ENCODE measurements at regions not wholly inside any gene's neighbourhood (a gene's known extent, or its start where the extent isn't known, plus 50 kb on each side); places are given as distances from the start of the nearest gene placed in this dataset.

DNA sequence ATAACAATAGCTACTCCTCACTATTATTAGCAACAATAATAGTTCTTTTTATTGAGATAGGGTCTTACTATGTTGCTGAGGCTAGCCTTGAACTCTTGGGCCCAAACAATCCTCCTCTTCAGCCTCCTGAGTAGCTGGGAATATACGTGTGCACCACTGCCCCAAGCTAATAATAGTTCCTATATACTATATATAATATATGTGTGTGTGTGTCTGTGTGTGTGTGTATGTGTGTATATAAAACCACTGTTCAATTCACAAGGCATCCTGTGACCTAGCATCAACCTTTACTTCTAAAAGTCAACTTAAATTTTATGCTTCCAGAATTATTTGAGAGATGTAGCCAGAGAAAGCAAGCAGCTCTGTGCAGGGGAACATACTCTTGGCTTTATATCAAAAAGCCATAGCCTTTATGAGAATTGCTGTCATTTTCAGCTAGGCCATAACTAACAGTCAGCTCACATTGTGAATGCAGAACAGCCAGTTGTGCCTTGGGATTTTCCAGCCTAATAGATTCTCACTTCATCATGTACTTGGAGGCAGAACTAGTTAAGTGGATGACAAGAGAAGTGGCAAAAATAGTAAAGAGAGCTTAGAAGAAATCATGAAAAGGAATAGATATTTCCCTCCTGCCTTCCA lies 665.5 kb downstream of the NYAP2 start:
- no peak for DNase-seq

DNA sequence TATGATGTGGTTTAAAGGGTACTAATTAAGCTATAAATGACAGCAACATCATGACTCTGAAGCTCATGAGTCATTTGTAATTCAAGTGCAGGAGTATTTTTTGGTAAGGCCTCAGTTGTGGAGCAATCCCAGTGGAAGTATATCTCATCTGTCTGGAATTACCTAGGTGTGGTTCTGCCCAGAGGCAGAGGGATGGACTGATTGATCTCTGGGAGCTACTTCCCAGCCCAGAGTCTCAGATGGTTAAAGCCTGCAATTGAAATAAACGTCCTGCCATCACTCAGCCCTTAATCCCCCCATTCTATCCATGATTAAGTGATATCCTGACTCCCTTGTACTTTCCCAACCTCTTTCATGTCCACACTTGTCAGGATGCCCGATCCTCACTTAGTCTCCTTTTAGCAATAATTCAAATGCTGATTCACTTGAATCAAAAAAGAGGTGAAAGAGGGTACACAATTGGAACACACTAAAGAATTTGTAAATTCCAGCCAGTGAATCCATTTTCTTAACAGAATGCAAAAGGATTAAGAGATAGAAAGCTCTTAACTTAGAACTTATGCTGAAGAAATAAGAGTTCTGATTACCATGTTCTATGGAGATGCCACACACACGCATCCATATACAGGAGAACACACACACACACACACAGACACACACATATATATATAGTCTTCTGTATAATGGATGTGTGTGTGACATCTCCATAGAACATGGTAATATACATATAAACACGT lies 664.4 kb downstream of the NYAP2 start:
- DNase-seq, result no peak

DNA sequence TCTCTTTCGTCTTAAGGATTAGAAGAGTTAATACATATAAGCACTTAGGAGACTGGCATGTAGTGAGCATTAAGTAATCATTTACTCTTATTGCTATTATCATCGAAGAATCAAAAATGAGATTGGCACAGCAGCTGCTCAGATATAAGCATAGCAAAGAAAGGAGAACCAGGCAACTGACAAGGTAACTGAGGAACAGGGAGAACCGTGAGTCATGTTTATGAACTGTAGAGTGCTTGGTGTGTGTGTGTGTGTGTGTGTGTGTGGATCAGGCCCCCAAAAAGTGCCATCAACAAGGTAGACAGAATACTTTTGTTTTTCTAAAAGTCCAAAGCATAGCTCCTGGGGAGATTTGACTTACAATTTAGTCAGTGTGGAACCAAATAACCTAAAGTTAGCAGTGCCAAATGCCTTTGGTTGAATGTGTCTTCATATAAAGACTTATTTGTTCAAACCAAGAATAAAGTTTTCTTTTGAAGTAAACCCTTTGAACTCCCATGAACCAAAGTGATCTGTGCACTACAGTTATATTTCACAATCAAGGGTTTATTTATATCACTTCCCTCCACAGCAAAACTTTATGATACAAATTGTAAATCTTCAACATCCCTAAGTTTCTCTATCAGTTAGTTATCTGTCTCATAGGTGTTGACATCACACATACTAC lies 660.6 kb downstream of the NYAP2 start:
- DNase-seq, result no peak

DNA sequence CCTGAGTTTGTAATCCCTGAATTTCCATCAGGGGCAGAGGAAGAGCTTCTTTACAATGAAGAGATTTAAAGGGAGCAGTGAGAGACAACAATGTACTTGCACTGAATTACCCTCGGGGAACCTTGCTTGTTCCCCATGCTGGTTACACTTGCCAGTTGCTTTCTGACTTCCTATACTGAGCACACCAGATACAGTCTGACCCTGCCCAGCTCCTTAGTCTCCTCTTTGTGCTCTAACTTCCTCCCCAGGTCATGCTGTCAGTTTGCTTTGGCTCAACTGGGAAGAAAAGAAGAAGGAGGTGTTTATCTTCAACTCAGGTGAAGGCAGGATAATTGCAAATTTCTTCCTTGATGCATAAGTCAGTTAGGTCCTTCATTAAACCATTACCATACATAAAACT lies 658.4 kb downstream of the NYAP2 start:
- DNase-seq, result no peak

DNA sequence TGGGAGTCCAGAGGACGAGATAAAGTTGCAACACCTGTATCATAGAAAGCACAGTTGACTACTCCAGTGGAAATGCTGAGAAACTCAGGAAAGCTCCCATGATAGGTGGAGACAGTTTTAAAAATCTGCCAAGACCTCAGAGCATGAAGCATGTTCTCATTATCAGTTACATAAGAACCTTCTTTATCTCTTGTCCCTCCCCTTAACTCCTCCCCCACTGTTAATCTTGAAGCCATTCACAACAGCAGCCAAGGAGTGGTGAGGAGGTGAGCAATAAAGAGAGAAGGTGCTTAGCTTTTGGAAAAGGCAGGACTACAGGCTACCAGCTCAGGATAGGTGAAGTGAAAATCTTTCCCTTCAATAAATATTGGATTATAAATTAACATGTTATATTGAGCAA lies 657.9 kb downstream of the NYAP2 start:
- no peak for DNase-seq

DNA sequence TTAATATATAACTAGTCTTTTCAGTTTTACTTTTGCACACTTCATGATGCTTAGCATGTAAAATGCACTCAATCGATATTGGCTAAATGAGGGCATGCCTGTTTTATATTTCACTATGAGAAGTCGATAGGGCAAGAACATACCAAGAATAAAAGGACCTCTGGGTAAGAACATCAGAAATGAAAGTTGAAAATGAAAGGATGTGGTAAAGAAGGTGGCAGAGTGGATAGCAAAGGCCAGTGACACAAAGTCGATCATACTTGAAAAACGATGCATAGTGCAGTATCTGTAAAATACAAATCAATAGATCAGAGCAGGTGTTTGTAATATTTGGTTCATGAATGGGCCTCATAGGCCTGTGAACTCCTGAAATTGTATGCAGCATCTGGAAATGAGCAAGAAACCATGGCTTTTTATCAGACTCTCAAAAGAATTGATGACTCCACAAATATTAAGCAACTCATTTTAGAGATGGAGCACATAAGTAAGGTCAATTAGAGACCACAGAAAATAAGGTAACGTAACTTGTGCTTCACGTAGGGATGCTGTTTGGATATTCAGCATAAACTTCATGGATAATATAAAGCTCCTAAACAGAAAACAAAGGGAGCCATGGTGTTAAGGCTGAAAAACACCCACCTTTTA lies 653.4 kb downstream of the NYAP2 start:
- DNase-seq, result no peak

DNA sequence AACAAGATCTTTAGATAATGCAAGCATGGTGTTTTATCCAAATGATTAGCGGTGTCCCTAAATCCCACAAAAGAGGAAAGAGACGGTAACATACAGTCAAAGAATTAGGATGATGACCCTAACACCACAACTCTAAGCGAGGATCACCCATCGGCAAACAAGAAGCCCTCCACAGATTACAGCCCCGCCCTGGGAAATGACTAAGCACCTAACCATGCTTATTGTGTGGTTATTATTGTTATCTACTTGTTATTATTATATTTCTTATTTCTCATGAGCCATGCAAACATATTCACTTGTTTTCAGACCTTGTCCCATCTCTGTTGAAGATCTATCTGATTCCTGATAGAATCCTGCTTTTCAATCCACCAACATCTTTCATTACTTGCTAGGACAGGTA lies 651.3 kb downstream of the NYAP2 start:
- DNase-seq, result no peak

DNA sequence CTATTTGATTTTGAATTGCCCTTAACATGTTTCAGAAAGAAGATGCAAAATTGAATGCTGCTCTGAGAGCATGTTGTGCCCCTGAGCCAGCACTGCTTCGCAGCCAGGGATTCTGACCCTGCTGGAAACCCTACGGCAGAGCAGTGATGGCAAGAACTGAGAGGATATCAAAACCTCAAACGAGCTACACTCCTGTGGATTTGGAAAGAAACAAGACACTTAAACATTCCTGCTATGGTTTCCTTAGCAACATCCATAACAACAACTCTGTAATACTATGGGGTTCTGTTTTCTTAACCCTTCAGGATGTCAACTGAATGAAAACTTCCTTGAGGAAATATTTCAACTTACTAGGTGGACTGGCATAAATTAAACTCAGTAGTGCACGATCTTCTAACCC lies 649.1 kb downstream of the NYAP2 start:
- DNase-seq, result no peak

DNA sequence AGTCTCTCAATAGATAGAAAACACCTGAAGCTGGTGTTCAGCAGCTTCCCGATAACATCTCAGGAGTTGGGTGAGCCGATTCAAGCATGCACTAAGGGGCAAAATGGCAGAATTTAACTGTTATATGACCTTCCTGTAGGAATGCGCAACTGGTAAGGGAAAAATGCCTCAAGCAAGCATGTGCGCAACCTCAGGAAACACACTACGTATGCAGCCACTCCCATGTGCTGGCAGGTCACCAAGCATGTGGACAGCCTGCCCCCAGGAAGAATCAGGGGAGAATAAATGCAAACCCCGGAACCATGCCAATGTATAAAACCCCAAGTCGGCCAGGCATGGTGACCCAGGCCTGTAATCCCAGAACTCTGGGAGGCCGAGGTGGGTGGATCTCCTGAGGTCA lies 645.6 kb downstream of the NYAP2 start:
- DNase-seq, result no peak

DNA sequence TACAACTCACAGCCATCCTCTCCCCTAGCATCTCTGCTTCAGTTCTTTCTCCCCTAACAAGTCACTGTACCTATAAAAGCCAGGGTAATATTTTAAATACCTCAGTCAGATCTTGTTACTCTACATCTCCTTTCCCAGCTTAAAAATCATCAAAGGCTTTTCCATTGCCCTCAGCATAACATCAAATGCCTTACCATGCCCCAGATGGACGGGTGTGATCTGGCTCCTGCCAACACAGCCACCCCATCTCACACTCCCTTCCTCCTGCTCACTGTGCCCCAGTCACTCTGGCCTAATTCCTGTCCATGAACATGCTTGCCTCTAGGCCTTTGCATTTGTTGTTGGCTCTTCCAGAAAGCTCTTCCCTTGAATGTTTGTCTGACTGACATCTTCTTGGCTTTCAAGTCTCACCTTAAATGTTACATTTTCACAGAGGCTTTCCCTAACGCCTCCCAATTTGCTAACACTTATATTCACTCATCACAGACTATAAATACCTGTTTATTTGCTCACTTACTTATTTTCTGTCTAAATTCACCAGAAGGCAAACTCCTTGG lies 640.9 kb downstream of the NYAP2 start:
- DNase-seq, result no peak

DNA sequence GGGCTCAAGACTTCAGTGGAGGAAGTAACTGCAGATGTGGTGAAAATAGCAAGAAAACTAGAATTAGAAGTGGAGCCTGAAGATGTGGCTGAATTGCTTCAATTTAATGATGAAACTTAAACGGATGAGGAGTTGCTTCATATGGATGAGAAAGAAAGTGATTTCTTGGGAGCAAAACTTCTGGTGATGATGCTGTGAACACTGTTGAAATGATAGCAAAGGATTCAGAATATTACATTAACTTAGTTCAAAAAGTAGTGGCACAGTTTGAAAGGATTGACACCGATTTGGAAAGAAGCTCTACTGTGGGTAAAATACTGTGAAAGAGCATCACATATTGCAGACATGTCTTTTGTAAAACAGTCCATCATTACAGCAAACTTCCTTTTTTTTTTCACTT lies 638.0 kb downstream of the NYAP2 start:
- DNase-seq, result no peak

DNA sequence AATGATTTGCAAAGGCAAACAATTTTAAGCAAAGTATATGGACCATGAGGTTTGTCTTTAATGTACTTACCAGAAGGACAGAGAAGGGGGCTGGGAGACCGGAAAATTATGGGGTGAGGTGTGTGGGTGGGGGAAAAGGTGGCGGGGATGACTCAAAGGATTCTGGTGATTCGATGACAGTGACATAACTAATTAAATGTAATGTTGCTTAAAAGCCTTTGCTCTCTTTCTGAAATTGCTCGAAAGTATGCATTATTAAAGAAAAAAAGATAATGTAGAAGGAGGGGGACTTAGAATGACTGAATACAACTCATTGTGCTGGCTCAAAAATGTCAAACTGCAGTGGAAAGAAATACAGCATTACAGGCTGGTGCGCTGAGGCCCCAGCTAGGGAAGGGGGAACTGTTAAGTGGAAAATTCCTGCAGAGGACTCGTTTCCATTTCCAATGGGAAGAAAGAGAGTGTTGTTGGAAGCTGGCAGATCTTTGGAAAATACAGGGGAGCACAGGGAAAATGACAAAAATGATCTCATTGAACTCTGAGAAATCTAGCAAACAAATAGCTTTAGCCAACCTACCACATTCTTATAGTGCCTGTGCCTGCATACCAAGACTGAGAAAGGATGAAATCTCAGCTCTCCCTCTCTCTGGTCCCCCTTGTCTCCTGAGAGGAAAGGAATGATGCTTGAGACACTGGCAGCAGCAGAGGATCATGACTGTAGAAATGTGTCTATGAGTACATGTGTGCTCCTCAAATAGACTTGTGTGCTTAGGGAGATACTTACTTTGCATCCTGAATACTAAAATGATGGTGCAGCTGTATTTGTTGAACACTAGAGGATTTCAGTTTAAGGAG lies 632.4 kb downstream of the NYAP2 start:
- peak; percentile 54 for DNase-seq

DNA sequence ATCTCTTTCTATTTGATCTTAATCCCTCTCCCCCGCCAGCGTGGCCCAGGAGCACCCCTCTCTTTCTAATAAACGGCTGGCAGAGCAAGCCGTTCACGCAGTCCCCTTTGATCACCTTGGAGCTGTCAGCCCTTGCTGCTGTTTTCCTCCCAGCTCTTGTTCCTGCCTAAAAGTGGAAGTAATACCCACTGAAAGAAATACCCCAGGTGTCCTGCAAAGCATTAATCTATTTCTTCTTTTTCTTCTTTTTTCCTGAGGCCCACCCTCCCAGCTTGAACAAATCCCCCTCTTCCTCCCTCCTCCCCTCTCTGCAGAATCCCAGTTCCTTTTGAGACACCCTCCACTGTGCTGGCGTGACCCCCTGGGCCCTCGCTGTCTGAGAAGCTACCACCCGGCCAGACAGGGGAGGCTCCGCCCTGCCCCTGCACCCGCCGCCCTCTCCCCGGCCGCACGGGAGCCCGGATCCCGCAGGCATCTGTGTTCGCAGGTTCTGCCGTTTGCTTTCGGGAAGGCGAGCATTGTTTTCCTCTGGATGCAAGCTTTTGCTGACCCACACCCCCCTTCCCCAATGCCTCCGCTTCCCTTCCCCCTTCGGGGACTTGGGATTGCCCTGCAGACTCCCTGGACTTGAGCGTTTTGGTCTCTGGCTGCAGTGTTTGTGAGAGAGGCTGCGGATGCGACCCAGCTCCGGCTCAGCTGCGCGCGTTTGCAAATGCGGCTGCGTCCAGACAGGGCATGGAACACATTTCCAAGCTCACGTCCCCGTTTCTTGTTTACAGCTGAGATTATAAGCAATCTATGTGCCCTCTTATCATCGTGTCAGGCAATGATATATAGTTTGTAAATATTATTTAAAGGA lies 631.5 kb downstream of the NYAP2 start:
- DNase-seq, result peak; percentile 8

DNA sequence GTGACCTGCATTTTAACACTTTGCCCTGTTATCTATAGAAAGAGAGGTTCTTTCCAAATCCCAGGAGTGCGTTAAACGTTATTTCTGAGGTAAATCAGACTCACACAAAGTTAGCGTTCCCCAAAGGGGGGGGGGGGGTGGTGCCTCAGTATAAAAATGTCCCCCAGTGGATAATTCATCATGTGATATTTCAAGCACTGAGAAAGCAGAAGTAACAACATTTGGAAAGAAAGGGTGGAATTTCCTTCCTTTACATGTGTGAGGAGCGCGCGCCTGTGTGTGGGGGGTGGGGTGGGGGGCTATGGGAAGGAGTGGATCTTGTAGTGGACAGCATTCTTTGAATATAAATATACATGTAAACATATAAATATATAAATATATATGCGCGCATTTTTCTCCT lies 630.9 kb downstream of the NYAP2 start:
- no peak for DNase-seq

DNA sequence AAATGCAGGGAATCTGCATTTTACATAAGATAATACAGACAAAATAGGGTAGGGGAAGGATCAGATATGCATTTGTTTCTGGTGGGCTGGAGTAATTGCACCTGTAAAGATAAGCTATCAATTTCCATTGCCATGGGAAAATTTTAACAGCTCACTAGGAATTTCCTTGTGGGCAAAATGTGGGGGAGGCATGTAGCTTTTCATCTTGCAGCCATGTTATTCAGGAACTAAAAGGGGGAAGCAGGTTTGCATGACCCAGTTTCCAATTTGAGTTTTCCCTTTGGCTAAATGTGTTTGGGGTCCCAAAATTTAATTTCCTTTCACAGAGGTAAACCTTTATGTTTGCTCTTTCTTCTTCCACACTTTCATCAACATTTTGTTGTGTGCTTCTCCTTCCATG lies 624.4 kb downstream of the NYAP2 start:
- no peak for DNase-seq

DNA sequence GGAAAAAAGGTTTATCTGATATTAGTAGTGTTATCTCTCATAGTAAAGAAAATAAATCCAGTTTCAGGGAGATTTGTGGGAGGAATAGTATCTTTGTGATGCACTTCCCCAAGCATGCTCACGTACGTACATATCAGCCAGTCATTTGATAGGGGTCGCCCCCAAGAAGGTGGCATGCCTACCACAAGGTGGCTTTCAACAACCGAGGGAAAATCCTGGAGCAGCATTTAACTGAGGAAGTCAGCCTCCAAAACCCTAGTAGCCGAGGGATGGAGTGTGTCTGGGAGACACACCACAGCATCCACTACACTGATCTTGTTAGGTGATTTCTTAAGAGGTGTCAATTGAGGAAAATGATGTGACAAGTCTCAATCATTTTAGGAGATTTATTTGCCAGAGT lies 623.9 kb downstream of the NYAP2 start:
- no peak for DNase-seq

DNA sequence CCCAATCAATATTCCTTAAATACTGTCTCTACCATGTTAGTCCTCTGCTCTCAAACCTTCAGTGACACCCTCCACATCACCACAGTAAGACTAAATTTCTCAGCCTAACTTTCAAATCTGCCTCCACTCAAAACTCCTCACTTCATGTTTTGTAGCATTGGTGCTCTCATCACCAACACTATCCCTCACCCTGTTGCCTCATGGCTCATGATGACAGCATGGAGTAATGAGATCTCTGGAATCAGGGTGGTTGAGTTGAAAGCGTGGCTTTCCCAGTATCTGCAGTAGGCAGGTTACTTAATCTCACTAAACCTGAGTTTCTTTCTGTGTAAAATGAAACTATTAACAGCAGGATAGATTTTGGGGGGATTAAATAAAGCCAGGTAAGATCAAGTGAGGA lies 621.4 kb downstream of the NYAP2 start:
- DNase-seq, result no peak

DNA sequence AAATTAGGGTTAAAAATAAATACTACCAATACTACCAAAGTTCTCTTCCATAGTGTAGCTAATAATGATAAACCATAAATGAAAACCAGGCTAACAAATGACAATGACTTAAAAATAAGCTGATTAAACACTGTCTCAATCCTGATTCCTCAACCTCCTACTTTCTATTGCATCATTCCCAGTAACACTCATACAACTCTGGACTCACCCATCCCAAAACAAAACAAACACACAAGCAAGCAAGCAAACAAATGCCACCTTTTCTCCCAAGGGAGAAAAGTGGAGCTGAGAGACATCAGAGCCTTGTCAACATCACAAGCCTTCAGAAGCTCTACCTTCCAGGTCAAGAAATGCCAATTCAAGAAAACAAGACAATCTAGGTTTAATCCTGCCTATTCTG lies 620.7 kb downstream of the NYAP2 start:
- DNase-seq, result no peak

DNA sequence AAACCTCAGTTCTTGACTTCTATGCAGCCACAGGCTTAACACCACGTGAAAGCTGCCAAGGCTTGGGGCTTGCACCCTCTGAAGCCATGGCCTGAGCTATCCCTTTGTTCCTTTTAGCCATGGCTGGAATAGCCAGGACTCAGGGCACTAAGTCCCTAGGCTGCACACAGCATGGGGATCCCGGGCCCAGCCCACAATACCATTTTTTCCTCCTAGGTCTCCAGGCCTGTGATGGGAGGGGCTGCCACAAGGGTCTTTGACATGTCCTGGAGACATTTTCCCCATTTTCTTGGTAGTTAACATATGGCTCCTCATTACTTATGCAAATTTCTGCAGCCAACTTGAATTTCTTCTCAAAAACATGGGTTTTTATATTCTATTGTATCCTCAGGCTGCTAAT lies 619.1 kb downstream of the NYAP2 start:
- DNase-seq, result no peak

DNA sequence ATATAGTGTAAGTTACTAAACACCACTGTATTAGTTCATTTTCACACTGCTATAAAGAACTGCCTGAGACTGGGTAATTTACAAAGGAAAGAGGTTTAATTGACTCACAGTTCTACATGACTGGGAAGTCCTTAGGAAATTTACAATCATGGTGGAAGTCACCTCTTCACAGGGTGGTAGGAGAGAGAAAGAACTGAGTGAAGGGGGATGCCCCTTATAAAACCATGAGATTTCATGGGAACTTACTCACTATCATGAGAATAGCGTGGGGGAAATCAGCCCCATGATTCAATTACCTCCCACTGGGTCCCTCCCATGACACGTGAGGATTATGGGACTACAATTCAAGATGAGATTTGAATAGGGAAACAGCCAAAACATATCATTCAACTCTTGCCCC lies 618.0 kb downstream of the NYAP2 start:
- no peak for DNase-seq

DNA sequence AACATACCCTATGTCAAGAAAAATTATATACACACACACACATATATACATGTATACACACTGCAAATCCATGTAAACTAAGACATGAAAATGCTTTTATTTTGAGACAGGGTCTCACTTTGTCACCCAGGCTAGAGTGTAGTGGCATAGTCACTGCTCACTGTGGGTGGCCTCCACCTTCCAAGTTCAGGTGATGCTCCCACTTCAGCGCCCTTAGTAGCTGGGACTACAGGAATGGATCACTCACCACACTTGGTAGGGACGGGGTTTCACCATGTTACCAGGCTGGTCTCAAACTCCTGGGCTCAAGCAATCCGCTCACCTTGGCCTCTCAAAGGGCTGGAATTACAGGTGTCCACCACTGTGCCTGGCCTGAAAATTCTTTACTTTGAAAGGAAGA lies 617.6 kb downstream of the NYAP2 start:
- DNase-seq, result peak; percentile 4

Measured in stimulated activated CD4-positive, alpha-beta T cell treated with anti-CD3 and anti-CD28 coated beads, Interleukin-1b, Interleukin-23, amount 100 ng/mL, for 48 hours (primary cell).